ENCODE measurements at regions not wholly inside any gene's neighbourhood (a gene's known extent, or its start where the extent isn't known, plus 50 kb on each side); places are given as distances from the start of the nearest gene placed in this dataset.

DNA sequence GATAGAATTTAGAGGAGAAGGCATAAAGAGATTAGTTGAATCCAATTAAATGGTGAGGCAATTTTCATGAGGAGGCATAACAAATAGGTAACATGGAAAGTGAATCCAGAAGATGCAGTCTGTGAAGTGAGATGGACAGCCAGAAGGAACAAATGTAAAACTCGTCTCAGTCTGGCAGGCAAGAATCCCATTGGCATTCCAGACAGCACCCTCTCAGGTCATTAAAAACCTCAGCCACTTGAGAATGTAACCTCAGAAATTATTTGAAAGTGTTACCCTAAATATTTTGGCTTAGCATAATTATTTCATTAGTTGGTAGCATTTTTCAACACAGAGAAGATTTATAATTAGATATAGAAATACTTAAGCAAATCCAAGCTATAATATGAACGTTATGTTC lies 342.3 kb downstream of the LRRC3B start:
- intact Hi-C loops (cut with DNase I; ENCODE audit: low total_unique reads) = no loop called here
- no peak overlapping the region for H3K27ac ChIP-seq
- H3K27me3 ChIP-seq (replicated peaks in 1 of 7) = no peaks in the 10 kb centered on the region
- H3K9me3 ChIP-seq = peaks cover 0 to 7% (median 1%) of the 10 kb centered on the region in 8 donors
- TF ChIP-seq POLR2A (IDR thresholded peaks at IDR 0.05) = no peak
- TF ChIP-seq, protein P1, sequence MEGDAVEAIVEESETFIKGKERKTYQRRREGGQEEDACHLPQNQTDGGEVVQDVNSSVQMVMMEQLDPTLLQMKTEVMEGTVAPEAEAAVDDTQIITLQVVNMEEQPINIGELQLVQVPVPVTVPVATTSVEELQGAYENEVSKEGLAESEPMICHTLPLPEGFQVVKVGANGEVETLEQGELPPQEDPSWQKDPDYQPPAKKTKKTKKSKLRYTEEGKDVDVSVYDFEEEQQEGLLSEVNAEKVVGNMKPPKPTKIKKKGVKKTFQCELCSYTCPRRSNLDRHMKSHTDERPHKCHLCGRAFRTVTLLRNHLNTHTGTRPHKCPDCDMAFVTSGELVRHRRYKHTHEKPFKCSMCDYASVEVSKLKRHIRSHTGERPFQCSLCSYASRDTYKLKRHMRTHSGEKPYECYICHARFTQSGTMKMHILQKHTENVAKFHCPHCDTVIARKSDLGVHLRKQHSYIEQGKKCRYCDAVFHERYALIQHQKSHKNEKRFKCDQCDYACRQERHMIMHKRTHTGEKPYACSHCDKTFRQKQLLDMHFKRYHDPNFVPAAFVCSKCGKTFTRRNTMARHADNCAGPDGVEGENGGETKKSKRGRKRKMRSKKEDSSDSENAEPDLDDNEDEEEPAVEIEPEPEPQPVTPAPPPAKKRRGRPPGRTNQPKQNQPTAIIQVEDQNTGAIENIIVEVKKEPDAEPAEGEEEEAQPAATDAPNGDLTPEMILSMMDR (IDR thresholded peaks at IDR 0.05 in 8 of 11, conservative IDR thresholded peaks at IDR 0.05 in 3 of 11) = no peak
- no peak for TF ChIP-seq POLR2AphosphoS5 (IDR thresholded peaks at IDR 0.05)
- DNase-seq = no peak
- 76 to 90% (median 82%) methylated on average over 2 of the region's 2 CpGs for WGBS, 5 donors
- H3K4me3 ChIP-seq = no peak overlapping the region
- no peaks in the 10 kb centered on the region for H3K4me1 ChIP-seq
- no peaks in the 10 kb centered on the region for H3K36me3 ChIP-seq

DNA sequence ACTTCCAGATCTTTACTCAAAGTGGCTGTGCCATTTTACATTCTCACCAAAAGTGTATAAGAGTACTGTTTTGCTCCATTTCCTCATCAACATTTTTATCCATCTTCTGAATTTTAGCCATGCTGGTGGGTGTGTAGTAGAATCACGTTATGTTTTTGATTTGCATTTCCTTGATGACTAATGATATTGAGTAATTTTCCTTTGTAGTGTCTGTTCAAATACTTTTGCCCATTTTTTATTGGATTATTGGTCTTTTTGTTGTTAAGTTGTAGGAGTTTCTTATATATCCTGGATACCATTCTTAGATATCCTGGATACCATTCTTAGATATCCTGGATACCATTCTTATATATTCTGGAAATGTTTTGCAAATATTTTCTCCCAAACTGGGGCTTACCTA lies 344.9 kb downstream of the LRRC3B start:
- Histone ChIP-seq H3K4me3 (no peak overlapping the region), H3K4me1 (no peaks in the 10 kb centered on the region), H3K36me3 (no peaks in the 10 kb centered on the region), H3K9me3 (peaks cover 0 to 7% (median 1%) of the 10 kb centered on the region in 8 donors), H3K27me3 (replicated peaks in 1 of 7) (no peaks in the 10 kb centered on the region), H3K27ac (no peak overlapping the region)
- 44 to 71% (median 58%) methylated on average over 1 of the region's 1 CpG for WGBS, 5 donors
- DNase-seq = no peak
- TF ChIP-seq POLR2AphosphoS5 (IDR thresholded peaks at IDR 0.05) (no peak), POLR2A (IDR thresholded peaks at IDR 0.05) (no peak)
- TF ChIP-seq, protein P1 (IDR thresholded peaks at IDR 0.05 in 8 of 11, conservative IDR thresholded peaks at IDR 0.05 in 3 of 11) = no peak
- intact Hi-C loops (cut with DNase I; ENCODE audit: low total_unique reads) = no loop called here

DNA sequence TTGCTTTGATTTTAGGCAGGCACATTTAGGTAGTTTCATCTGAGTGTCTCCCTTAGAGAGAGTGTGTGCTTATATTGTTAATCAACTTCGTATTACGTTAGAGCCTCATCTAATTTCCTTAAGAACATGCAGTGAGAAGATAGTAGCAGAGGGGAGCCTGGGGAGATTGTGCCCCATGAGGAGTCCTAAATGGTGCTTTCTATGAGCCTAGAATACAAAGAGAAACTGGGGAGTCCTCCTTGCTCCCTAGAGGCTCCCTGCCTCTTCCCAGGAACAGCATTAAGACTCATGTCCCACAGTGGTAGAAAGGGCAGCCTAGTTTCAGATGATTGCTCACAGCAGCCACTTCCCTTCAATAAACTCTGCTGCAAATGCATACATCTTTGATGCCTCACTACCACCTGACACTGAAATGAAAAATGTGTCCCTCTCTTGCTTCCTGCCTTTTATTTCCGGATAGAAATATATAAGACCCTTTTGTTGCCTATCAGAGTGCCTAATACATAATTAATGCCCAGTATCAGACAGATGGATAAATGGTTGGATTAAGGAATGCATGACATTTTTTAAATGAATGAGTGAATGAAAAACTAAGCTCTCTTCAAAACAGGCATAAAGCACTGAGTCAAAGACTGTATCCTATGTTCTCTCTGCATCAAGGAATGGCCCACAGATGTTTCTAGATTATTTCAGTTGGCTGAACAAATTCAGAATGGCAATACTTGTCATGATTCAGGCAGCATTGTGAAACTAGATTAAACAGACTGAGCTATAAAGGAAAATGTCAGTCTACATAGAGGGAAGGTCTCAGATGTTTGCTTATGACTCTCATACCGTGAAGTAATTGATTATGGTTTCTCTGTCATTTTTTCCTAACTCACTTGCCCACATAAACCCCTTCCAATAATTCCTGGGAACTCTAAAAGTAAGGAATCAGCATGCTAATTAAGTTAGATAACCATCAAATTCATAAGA lies 362.1 kb downstream of the LRRC3B start:
- Histone ChIP-seq H3K27ac (no peak overlapping the region), H3K4me1 (no peaks in the 10 kb centered on the region), H3K36me3 (no peaks in the 10 kb centered on the region), H3K9me3 (no peaks in the 10 kb centered on the region), H3K27me3 (replicated peaks in 1 of 7) (no peaks in the 10 kb centered on the region), H3K4me3 (no peak overlapping the region)
- DNase-seq = no peak
- intact Hi-C loops (cut with DNase I; ENCODE audit: low total_unique reads) = no loop called here
- 49 to 75% (median 62%) methylated on average over 4 of the region's 4 CpGs for WGBS, 5 donors
- TF ChIP-seq, protein P1 (IDR thresholded peaks at IDR 0.05 in 8 of 11, conservative IDR thresholded peaks at IDR 0.05 in 3 of 11) = no peak
- TF ChIP-seq POLR2A (IDR thresholded peaks at IDR 0.05) (no peak), POLR2AphosphoS5 (IDR thresholded peaks at IDR 0.05) (no peak)

GRCh38 chr3:26989037-26989436 lies 366.5 kb downstream of the LRRC3B start:
- 61 to 91% (median 70%) methylated on average over 1 of the region's 1 CpG for WGBS, 5 donors
- intact Hi-C loops (cut with DNase I; ENCODE audit: low total_unique reads) = no loop called here
- no peaks in the 10 kb centered on the region for H3K4me1 ChIP-seq
- DNase-seq = no peak
- no peaks in the 10 kb centered on the region for H3K36me3 ChIP-seq
- TF ChIP-seq, protein P1 (IDR thresholded peaks at IDR 0.05 in 8 of 11, conservative IDR thresholded peaks at IDR 0.05 in 3 of 11) = no peak
- TF ChIP-seq POLR2A (IDR thresholded peaks at IDR 0.05) (no peak), POLR2AphosphoS5 (IDR thresholded peaks at IDR 0.05) (no peak)
- H3K27ac ChIP-seq = no peak overlapping the region
- H3K9me3 ChIP-seq = peaks cover 0 to 1% (median 0%) of the 10 kb centered on the region in 8 donors
- no peak overlapping the region for H3K4me3 ChIP-seq
- no peaks in the 10 kb centered on the region for H3K27me3 ChIP-seq (replicated peaks in 1 of 7)
